HG03280 (cell line): ENCODE measurements at regions not wholly inside any gene's neighbourhood (a gene's known extent, or its start where the extent isn't known, plus 50 kb on each side); places are given as distances from the start of the nearest gene placed in this dataset.
A peak's percentile ranks its signal among the peaks of the same experiment; 100 is the strongest.
"Not testable (repeated sequence)": the region's sequence is repeated elsewhere in the genome, so short reads cannot be mapped to it uniquely, and the experiment has no call there.

Source experiments
- ATAC-seq: cut with Tn5 transposase; IDR thresholded peaks from one replicate; pipeline ENCODE4 v1.9.1; 2021; ENCODE audit warnings: mild to moderate bottlenecking, moderate library complexity; ENCODE audit not compliant: unreplicated experiment

- peak; percentile 99 for ATAC-seq
These were observed 146.9 kb downstream of the GPR85 start for GRCh38 chr7:112939574-112940313.

DNA sequence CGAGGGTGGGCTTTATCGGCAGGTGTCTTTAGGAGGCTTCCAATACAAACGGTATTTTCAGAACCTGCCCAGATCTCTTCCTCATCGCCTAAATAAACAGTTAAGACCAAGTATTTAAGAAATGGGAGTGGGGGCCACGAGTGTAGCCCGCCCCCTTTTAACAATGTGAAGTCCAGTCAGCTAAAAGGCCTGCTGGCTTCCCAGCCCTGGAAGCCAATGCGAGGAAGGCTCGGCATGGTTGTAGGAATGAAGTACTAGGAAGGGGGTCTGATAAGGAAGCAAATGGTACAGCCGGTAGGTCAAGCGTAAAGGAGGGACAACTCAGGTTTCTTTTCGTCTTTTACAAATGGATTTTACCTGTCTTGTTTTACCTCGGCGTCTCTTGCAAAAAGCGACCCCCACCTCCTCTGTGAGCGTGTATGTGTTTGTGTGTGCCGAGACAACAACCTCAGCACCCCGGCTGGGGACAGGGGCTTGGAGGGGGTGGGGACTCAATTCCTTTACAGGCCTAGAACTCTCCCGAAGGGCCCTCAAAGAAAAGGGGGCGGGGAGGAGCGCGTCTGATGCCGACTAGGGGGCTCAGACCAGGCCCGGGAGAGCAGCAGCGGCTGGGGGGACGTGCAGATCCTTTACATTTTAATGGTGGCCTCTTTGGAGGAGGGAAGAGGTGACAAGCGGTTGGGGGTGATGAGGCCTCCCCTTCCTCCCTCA lies 147.6 kb downstream of the GPR85 start:
- ATAC-seq = no peak

GRCh38 chr7:112937651-112938415 lies 147.6 kb upstream of the TMEM168 start:
- ATAC-seq = no peak

GRCh38 chr7:112933598-112933997 lies 143.4 kb upstream of the TMEM168 start:
- ATAC-seq = no peak

DNA sequence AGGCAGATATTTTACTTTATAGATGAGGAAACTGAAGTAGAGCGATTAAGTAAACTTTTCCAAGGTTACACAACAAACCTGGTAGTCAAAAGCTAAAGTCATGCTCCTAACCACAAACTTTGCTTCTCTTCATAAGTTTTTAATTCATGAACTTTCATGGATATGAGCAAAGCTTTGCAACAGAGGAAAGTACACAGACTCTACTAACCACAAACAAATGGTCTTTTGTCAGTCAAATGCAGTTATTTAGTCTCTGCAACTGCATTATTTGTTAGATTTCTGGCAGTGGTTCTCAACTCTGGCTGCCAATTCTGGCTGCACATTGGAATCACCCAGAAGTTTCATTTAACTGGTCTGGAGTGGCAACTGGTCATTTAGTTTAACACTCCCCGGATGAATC lies 140.6 kb upstream of the TMEM168 start:
- no peak for ATAC-seq

DNA sequence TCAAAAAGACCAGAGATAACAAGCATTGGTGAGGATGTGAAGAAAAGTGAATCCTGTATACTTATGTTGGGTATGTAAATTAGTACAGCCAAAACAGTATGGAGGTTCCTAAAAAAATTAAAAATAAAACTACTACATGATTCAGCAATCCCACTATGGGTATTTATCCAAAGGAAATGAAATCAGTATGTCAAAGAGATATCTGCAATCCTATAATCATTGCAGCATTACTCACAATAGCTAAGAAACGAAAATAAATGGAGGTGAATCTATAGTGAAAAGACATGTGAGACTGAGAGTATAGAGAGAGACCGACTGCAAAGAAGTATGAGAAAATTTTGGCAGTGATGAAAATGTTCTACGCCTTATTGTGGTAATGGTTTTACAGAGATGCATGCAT lies 139.2 kb upstream of the TMEM168 start:
- ATAC-seq = no peak

DNA sequence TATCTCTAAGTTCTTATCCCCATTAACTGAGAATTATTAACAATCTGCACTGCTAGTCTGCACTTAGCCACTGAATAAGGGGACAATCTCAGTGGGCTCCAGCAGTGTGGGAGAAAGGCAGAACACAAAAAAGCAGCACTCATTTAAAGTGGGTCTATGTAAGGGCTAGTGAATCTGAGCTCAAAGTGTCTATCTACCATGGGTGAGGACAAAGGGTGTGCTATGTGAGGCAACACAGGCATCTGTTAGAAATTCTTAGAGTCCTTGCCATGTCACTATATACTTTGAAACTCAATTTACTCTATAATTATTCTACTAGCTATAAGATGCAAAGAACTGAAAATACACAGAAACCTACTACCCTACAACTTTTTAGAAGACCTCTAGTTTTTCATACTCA lies 135.8 kb upstream of the TMEM168 start:
- ATAC-seq = no peak

DNA sequence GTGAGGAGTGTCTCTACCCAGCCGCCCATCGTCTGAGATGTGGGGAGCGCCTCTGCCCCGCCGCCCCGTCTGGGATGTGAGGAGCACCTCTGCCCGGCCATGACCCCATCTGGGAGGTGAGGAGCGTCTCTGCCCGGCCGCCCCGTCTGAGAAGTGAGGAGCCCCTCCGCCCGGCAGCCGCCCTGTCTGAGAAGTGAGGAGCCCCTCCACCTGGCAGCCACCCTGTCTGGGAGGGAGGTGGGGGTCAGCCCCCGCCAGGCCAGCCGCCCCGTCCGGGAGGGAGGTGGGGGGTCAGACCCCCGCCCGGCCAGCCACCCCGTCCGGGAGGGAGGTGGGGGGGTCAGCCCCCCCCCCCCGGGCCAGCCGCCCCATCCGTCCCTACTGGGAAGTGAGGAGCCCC lies 132.4 kb upstream of the TMEM168 start:
- ATAC-seq = not testable (repeated sequence)

DNA sequence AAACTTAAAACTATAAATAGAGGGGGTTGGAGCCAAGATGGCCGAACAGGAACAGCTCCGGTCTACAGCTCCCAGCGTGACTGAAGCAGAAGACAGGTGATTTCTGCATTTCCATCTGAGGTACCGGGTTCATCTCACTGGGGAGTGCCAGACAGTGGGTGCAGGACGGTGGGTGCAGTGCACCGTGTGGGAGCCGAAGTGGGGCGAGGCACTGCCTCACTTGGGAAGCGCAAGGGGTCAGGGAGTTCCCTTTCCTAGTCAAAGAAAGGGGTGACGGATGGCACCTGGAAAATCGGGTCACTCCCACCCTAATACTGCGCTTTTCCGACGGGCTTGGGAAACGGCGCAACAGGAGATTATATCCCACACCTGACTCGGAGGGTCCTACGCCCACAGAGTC lies 126.2 kb upstream of the TMEM168 start:
- not testable (repeated sequence) for ATAC-seq

DNA sequence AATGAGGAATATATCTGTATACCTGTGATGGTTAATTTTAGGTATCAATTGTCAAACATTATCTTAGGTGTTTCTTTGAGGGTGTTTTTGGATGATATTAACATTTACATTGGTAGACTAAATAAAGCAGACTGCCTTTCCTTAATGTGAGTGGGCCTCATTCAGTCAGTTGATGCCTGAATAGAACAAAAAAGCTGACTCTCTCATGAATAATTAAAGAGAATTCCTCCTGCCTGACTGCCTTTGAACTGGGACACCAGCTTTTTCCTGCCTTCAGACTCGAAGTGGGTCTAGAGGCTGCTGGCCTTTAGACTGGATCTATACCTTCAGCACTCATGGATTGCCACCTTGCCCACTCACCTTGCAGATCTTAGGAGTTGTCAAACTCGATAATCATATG lies 117.9 kb upstream of the TMEM168 start:
- no peak for ATAC-seq

DNA sequence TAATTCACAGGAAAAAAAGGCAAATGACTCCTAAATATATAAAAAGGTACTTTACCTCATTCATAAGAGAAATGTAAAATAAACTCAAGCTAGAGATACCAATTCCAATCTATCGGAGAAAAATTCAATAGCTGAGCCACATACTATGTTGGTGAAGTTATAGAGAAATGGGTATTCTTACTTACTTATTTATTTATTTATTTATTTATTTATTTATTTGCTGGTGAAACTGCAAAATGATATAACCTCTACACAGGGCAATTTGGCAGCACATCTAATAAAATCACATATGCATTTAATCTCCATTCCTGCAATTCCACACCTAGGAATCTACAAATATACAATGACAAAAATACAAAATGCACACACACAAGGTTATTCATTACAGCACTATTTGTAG lies 117.5 kb upstream of the TMEM168 start:
- ATAC-seq = no peak

GRCh38 chr7:112905950-112906349 lies 115.8 kb upstream of the TMEM168 start:
- ATAC-seq = no peak

DNA sequence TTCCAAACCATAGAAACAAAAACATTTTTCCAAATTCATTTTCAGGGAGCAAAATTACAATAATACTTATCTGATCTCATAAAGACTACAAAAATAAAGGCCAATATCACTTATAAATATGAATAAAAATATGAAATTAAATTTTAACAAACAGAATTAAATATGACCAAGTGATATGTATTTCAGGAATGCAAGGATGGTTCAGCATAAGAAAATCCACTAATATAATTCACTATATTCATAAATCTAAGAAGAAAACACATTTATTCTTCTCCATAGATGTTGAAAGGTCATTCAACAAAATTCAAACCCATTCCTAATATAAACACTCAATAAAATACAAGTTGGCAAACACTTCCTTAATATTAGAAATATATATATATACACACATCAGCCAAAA lies 115.2 kb upstream of the TMEM168 start:
- ATAC-seq = no peak

- ATAC-seq = peak; percentile 85
These were observed 108.5 kb upstream of the TMEM168 start for GRCh38 chr7:112898432-112899290.

GRCh38 chr7:112897839-112898431 lies 107.7 kb upstream of the TMEM168 start:
- ATAC-seq = no peak

- no peak for ATAC-seq
These were observed 105.9 kb upstream of the TMEM168 start for GRCh38 chr7:112896026-112896601.

GRCh38 chr7:112892263-112892662 lies 102.1 kb upstream of the TMEM168 start:
- ATAC-seq = no peak

DNA sequence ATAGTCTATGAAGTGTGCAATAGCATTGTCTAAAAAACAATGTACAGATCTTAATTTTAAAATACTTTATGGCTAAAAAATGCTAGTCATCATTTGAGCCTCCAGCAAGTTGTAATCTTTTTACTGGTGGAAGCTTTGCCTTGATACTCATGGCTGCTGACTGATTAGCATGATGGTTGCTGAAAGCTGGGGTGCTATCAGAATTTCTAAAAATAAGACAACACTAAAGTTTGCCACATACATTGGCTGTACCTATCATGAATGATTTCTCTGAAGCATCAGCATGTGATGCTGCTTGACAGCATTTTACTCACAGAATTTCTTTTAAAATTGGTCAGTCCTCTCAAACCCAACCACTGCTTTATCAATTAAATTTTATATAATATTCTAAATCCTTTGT lies 101.5 kb upstream of the TMEM168 start:
- no peak for ATAC-seq

GRCh38 chr7:112889834-112890438 lies 99.7 kb upstream of the TMEM168 start:
- no peak for ATAC-seq

GRCh38 chr7:112889268-112889667 lies 99.1 kb upstream of the TMEM168 start:
- no peak for ATAC-seq
